Hepatocyte (in vitro differentiated cells): ENCODE measurements at regions not wholly inside any gene's neighbourhood (a gene's known extent, or its start where the extent isn't known, plus 50 kb on each side); places are given as distances from the start of the nearest gene placed in this dataset.

Experiments used
- EZH2 ChIP-seq: fragments of 200-600 bp; sonication (generic); IDR thresholded peaks from 2 replicates; pipeline ENCODE4 v1.6.1; 2016; ENCODE audit warnings: antibody characterized with exemption, mild to moderate bottlenecking, borderline replicate concordance
- EZH2phosphoT487 ChIP-seq: fragments of 200-600 bp; sonication (generic); IDR thresholded peaks from one replicate; pipeline ENCODE4 v1.6.1; 2018; ENCODE audit warnings: antibody characterized with exemption, mild to moderate bottlenecking, low read depth, moderate library complexity; ENCODE audit not compliant: unreplicated experiment, severe bottlenecking
- TF ChIP-seq, protein P1 (sequence below): fragments of 200-600 bp; sonication (generic); IDR thresholded peaks from 2 replicates; pipeline ENCODE4 v1.5.1; 2016; ENCODE audit warnings: antibody characterized with exemption, mild to moderate bottlenecking; ENCODE audit not compliant: poor library complexity

DNA sequence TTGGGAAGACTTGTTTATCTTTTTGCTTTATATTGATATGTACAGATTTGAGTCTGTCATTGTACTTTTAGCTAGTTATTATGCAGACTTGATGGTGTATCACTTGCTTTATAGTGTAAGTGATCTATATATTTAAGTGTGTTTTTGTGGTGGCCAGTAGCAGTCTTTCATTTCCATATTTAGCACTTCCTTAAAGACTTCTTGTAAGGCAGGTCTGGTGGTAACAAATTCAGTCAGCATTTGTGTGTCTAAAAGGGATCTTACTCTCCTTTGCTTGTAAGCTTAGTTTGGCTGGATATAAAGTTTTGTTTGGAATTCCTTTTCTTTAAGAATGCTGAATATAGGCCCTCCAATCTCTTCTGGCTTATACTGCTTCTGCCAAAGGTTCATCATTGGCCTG is 322.5 kb upstream of the EPHA6 start:
- TF ChIP-seq, protein P1, sequence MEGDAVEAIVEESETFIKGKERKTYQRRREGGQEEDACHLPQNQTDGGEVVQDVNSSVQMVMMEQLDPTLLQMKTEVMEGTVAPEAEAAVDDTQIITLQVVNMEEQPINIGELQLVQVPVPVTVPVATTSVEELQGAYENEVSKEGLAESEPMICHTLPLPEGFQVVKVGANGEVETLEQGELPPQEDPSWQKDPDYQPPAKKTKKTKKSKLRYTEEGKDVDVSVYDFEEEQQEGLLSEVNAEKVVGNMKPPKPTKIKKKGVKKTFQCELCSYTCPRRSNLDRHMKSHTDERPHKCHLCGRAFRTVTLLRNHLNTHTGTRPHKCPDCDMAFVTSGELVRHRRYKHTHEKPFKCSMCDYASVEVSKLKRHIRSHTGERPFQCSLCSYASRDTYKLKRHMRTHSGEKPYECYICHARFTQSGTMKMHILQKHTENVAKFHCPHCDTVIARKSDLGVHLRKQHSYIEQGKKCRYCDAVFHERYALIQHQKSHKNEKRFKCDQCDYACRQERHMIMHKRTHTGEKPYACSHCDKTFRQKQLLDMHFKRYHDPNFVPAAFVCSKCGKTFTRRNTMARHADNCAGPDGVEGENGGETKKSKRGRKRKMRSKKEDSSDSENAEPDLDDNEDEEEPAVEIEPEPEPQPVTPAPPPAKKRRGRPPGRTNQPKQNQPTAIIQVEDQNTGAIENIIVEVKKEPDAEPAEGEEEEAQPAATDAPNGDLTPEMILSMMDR = no peak
- TF ChIP-seq EZH2 (no peak), EZH2phosphoT487 (no peak)
